SK-N-SH (cell line): ENCODE measurements at regions not wholly inside any gene's neighbourhood (a gene's known extent, or its start where the extent isn't known, plus 50 kb on each side); places are given as distances from the start of the nearest gene placed in this dataset.

Source experiments
- CTCF ChIA-PET: fragments of 300-600, 350-600 bp; formaldehyde crosslinking; extraction: SDS; loops from one replicate; lab custom pipeline; 2021; lab: Yijun Ruan, JAX
- POLR2A ChIA-PET: fragments of 350-600 bp; sonication (Branson Sonifier 250); formaldehyde crosslinking; extraction: SDS; loops from one replicate; lab custom pipeline; 2020; ENCODE audit warnings: antibody characterized with exemption, inconsistent platforms; lab: Yijun Ruan, JAX
- DNase-seq: peaks from one replicate; pipeline ENCODE4 v3.0.0; 2012
- H2AFZ ChIP-seq: fragments of 200-600 bp; sonication (generic); 2 replicates; pipeline ENCODE4 v1.8.1; 2016; ENCODE audit warnings: antibody characterized with exemption, mild to moderate bottlenecking, low read depth
- H3F3A ChIP-seq: fragments of 200-600 bp; sonication (generic); replicated peaks from 2 replicates; pipeline ENCODE3; 2016; ENCODE audit warnings: antibody characterized with exemption, mild to moderate bottlenecking; ENCODE audit not compliant: insufficient read depth
- H3K27ac ChIP-seq, 2 experiments: fragments of 200-500 bp in 1 of 2; fragments of 200-600 bp in 1 of 2; sonication (Bioruptor generic) in 1 of 2; sonication (generic), shearing (Covaris generic) in 1 of 2; 2 replicates each; pipeline versions ENCODE4 v1.5.1 to v1.6.1; 2014 to 2016; ENCODE audit warnings: low read depth in 2 of 2, inconsistent platforms in 1 of 2, low read length in 1 of 2, mild to moderate bottlenecking in 1 of 2, mixed read lengths in 1 of 2
- H3K27me3 ChIP-seq: fragments of 200-600 bp; sonication (generic), shearing (Covaris generic); 2 replicates; pipeline ENCODE4 v1.6.1; 2016; ENCODE audit warnings: mixed run types; ENCODE audit not compliant: insufficient read depth
- H3K36me3 ChIP-seq, 2 experiments: fragments of 200-500 bp in 1 of 2; fragments of 200-600 bp in 1 of 2; sonication (Bioruptor generic) in 1 of 2; sonication (generic) in 1 of 2; replicated peaks in 1 of 2; 2 replicates each; pipeline versions ENCODE3 to v1.5.1; 2014 to 2016; ENCODE audit warnings: low read length in 1 of 2, mild to moderate bottlenecking in 1 of 2; ENCODE audit not compliant: insufficient read depth in 2 of 2, control insufficient read depth in 1 of 2
- H3K4me1 ChIP-seq, 2 experiments: fragments of 200-500 bp in 1 of 2; fragments of 200-600 bp in 1 of 2; sonication (Bioruptor generic) in 1 of 2; sonication (generic), shearing (Covaris generic) in 1 of 2; 2 replicates each; pipeline versions ENCODE4 v1.5.1 to v1.6.1; 2014 to 2016; ENCODE audit warnings: low read depth in 1 of 2, low read length in 1 of 2, mixed run types in 1 of 2; ENCODE audit not compliant: insufficient read depth in 2 of 2, control insufficient read depth in 1 of 2
- H3K4me2 ChIP-seq: fragments of 200-600 bp; sonication (generic), shearing (Covaris generic); 2 replicates; pipeline ENCODE4 v1.6.1; 2017; ENCODE audit warnings: mixed run types
- H3K4me3 ChIP-seq, 2 experiments: fragments of 200-500 bp in 1 of 2; fragments of 200-600 bp in 1 of 2; sonication (Bioruptor generic) in 1 of 2; sonication (generic), shearing (Covaris generic) in 1 of 2; 2 replicates each; pipeline versions ENCODE4 v1.5.1 to v1.8.1; 2014 to 2016; ENCODE audit warnings: low read depth in 2 of 2, inconsistent platforms in 1 of 2, low read length in 1 of 2, mild to moderate bottlenecking in 1 of 2, mixed read lengths in 1 of 2, moderate library complexity in 1 of 2
- H3K79me2 ChIP-seq: fragments of 200-600 bp; sonication (generic); 2 replicates; pipeline ENCODE4 v1.8.1; 2017; ENCODE audit warnings: mild to moderate bottlenecking; ENCODE audit not compliant: insufficient read depth
- H3K9ac ChIP-seq: fragments of 200-600 bp; sonication (generic); 2 replicates; pipeline ENCODE4 v1.6.1; 2017; ENCODE audit warnings: mixed run types
- H3K9me2 ChIP-seq: fragments of 200-600 bp; sonication (generic); 2 replicates; pipeline ENCODE4 v1.6.1; 2017; ENCODE audit warnings: mixed run types
- H3K9me3 ChIP-seq: fragments of 200-600 bp; sonication (generic); 2 replicates; pipeline ENCODE4 v1.6.1; 2017; ENCODE audit warnings: mixed run types, mild to moderate bottlenecking, moderate library complexity
- H4K20me1 ChIP-seq: fragments of 200-600 bp; sonication (generic); 2 replicates; pipeline ENCODE4 v1.6.1; 2017; ENCODE audit warnings: mild to moderate bottlenecking, mixed run types; ENCODE audit not compliant: insufficient read depth
- EP300 ChIP-seq, 2 experiments: IDR thresholded peaks; 2 replicates each; pipeline versions ENCODE4 v1.4.0 to v1.6.1; 2012; ENCODE audit warnings: borderline replicate concordance in 1 of 2, low read depth in 1 of 2, low read length in 1 of 2
- EZH2phosphoT487 ChIP-seq: fragments of 200-600 bp; sonication (generic); IDR thresholded peaks from 2 replicates; pipeline ENCODE4 v1.6.1; 2017; ENCODE audit warnings: low read depth, mixed run types, mild to moderate bottlenecking, antibody characterized with exemption, moderate library complexity, borderline replicate concordance
- MEF2A ChIP-seq: IDR thresholded peaks from 2 replicates; pipeline ENCODE4 v1.4.0; 2012; ENCODE audit warnings: low read depth, borderline replicate concordance
- MXI1 ChIP-seq: IDR thresholded peaks from 2 replicates; pipeline ENCODE4 v1.6.1; 2012; ENCODE audit warnings: mild to moderate bottlenecking, low read depth, low read length, improper control_type of control experiment
- NRF1 ChIP-seq: IDR thresholded peaks from 2 replicates; pipeline ENCODE4 v1.6.1; 2012; ENCODE audit warnings: low read depth, mild to moderate bottlenecking, low read length
- RAD21 ChIP-seq: IDR thresholded peaks from 2 replicates; pipeline ENCODE4 v1.6.1; 2012; ENCODE audit warnings: mild to moderate bottlenecking, low read length
- YY1 ChIP-seq: IDR thresholded peaks from 2 replicates; pipeline ENCODE4 v1.4.0; 2012; ENCODE audit warnings: low read depth, mild to moderate bottlenecking
- ZBTB33 ChIP-seq: IDR thresholded peaks from 2 replicates; pipeline ENCODE4 v1.4.0; 2012; ENCODE audit warnings: low read depth, borderline replicate concordance
- WGBS: methylation state at CpG from one replicate; pipeline ENCODE4 v1.1.6; 2017; ENCODE audit warnings: low lambda C conversion rate; 5-methylcytosine and 5-hydroxymethylcytosine counted together
- TF ChIP-seq, protein P1 (sequence below): fragments of 150-350 bp; IDR thresholded peaks from 2 replicates; pipeline ENCODE4 v1.6.1; 2016; ENCODE audit warnings: mild to moderate bottlenecking, low read depth, low read length
- TF ChIP-seq, protein P2 (sequence below): IDR thresholded peaks from 2 replicates; pipeline ENCODE4 v1.6.1; 2012; ENCODE audit warnings: mild to moderate bottlenecking, low read depth, low read length, moderate library complexity

DNA sequence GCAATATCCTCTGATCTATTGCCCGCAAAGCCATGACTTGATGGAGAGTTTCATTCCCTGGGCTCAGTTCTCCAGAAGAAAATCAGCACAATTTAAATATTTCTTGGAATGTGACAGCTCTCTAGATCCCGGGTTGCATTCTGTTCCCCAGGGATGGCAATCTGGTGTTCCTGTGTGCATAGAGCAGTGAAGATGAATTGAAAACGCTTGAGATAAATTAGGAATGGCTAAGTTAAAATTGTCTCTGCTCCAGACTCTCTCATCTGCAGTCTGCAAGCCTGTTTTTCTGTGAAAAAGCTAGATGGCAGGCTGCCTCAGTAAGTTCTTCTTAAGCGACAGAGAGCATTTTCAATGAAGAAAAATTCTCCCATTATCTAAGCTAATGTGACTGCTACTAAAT is 582.5 kb upstream of the MGAT4C start:
- Histone ChIP-seq H3F3A (no peaks in the 10 kb centered on the region), H3K9me2 (no peaks in the 10 kb centered on the region), H3K9ac (no peak overlapping the region), H3K27ac (no peak overlapping the region), H3K36me3 (no peaks in the 10 kb centered on the region), H3K79me2 (no peaks in the 10 kb centered on the region), H3K4me3 (no peak overlapping the region), H2AFZ (peak overlapping the region; percentile 3; the same call in 1 of the 2 replicates), H3K4me2 (no peak overlapping the region), H3K9me3 (no peaks in the 10 kb centered on the region), H4K20me1 (no peaks in the 10 kb centered on the region), H3K4me1 (no peaks in the 10 kb centered on the region), H3K27me3 (no peaks in the 10 kb centered on the region)
- 76% methylated on average over 4 of the region's 4 CpGs for WGBS
- no peak for DNase-seq
- TF ChIP-seq RAD21 (peak; percentile 34), ZBTB33 (no peak)
- CTCF ChIA-PET = no interaction called here
- POLR2A ChIA-PET = no interaction called here

DNA sequence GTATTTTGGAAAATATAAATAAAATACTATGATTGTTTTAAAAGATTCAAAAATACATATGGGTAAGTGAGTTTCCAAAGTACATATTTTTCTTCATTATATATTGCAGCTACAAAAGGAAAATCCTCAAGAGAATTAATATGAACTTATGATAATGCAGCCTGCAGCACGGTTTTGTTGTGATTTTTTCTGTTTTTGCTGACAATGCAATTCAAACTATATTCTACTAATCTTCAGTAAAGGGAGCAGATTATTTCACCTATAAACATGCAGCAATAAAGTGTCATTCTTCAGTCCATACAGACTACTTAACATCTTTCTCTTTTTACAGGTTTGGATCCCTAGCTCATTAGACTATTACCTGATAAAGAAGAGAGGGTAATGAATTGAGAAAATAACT is 582.1 kb upstream of the MGAT4C start:
- H3K27me3 ChIP-seq = no peaks in the 10 kb centered on the region
- TF ChIP-seq, protein P1, sequence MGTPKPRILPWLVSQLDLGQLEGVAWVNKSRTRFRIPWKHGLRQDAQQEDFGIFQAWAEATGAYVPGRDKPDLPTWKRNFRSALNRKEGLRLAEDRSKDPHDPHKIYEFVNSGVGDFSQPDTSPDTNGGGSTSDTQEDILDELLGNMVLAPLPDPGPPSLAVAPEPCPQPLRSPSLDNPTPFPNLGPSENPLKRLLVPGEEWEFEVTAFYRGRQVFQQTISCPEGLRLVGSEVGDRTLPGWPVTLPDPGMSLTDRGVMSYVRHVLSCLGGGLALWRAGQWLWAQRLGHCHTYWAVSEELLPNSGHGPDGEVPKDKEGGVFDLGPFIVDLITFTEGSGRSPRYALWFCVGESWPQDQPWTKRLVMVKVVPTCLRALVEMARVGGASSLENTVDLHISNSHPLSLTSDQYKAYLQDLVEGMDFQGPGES = no peak
- TF ChIP-seq MXI1 (no peak), YY1 (no peak), NRF1 (no peak), EZH2phosphoT487 (no peak), MEF2A (no peak), EP300 (IDR thresholded peaks at IDR 0.05; ENCODE audit: borderline replicate concordance in 1 of 2, low read depth in 1 of 2, low read length in 1 of 2) (no peak)
- TF ChIP-seq, protein P2, sequence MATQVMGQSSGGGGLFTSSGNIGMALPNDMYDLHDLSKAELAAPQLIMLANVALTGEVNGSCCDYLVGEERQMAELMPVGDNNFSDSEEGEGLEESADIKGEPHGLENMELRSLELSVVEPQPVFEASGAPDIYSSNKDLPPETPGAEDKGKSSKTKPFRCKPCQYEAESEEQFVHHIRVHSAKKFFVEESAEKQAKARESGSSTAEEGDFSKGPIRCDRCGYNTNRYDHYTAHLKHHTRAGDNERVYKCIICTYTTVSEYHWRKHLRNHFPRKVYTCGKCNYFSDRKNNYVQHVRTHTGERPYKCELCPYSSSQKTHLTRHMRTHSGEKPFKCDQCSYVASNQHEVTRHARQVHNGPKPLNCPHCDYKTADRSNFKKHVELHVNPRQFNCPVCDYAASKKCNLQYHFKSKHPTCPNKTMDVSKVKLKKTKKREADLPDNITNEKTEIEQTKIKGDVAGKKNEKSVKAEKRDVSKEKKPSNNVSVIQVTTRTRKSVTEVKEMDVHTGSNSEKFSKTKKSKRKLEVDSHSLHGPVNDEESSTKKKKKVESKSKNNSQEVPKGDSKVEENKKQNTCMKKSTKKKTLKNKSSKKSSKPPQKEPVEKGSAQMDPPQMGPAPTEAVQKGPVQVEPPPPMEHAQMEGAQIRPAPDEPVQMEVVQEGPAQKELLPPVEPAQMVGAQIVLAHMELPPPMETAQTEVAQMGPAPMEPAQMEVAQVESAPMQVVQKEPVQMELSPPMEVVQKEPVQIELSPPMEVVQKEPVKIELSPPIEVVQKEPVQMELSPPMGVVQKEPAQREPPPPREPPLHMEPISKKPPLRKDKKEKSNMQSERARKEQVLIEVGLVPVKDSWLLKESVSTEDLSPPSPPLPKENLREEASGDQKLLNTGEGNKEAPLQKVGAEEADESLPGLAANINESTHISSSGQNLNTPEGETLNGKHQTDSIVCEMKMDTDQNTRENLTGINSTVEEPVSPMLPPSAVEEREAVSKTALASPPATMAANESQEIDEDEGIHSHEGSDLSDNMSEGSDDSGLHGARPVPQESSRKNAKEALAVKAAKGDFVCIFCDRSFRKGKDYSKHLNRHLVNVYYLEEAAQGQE = no peak
- H4K20me1 ChIP-seq = no peaks in the 10 kb centered on the region
- no peaks in the 10 kb centered on the region for H3K9me3 ChIP-seq
- ChIA-PET CTCF (no interaction called here), POLR2A (no interaction called here)
- H3K79me2 ChIP-seq = no peaks in the 10 kb centered on the region
- H3K27ac ChIP-seq = no peak overlapping the region
- WGBS = 78% methylated on average over 1 of the region's 1 CpG
- H3K4me2 ChIP-seq = no peak overlapping the region
- H3K36me3 ChIP-seq = no peaks in the 10 kb centered on the region
- no peaks in the 10 kb centered on the region for H3K9me2 ChIP-seq
- no peaks in the 10 kb centered on the region for H3K4me1 ChIP-seq
- H3K4me3 ChIP-seq = no peak overlapping the region
- no peaks in the 10 kb centered on the region for H3F3A ChIP-seq
- DNase-seq = no peak
- H2AFZ ChIP-seq = no peak overlapping the region
- H3K9ac ChIP-seq = no peak overlapping the region
